ENCODE measurements at regions not wholly inside any gene's neighbourhood (a gene's known extent, or its start where the extent isn't known, plus 50 kb on each side); places are given as distances from the start of the nearest gene placed in this dataset.

DNA sequence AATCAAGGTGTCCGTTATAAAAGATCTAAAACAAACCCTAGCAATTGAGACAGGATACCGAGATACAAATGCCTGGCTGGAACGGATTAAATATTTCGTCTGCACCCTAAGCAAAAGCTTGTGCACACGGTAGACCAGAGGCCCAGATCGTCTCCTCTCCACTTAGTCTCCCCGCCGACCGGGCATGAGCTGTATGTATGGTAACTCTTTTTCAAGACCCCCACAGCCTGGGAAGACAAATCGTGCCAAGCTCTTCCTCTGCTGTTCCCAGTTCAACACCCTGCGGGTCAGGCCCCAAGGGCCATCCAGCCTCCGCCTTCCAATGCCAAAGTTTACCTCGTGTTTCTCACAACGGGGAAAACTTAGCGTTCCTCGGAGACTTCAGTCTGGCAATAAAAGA, 285.7 kb upstream of the GALNT17 start:
- no peak for DNase-seq
- Mint-ChIP-seq H3K4me1 (no peaks in the 10 kb centered on the region), H3K9me3 (peaks cover 27% of the 10 kb centered on the region), H3K36me3 (ENCODE audit: low read depth) (no peaks in the 10 kb centered on the region), H3K27ac (no peak overlapping the region), H3K4me3 (no peak overlapping the region), H3K27me3 (no peaks in the 10 kb centered on the region)
- intact Hi-C loops (cut with micrococcal nuclease): no loop called here

DNA sequence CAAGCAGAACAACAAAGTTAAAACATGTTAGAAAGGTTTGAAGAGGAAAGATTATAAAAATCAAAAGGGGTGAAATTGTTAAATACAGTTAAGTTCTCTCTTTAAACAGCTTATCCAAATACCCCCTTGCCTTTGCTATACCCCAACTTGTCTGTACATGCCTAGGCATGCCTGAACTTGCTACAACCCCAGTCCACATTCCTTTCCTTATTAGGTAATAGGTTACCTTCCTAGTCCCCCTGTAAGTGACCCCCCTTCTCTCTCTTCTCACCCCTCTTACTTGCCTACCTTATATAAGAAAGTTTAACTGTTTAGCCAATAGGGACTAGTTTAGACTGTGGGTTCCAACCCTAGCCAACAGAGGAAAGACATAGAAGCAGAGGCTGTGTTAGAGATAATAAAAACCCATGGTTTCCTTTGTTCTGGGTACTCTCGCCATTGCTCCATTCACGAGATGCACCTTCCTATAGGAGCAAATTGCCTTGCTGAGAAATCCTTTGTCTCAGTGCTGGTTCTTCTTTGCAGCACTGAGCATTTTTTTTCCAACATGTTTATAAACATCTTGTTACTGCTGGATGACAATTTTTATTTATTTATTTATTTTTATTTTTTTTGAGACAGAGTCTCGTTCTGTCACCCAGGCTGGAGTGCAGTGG, 282.2 kb upstream of the GALNT17 start:
- no peaks in the 10 kb centered on the region for H3K36me3 Mint-ChIP-seq (ENCODE audit: low read depth)
- no peaks in the 10 kb centered on the region for H3K4me1 Mint-ChIP-seq
- H3K4me3 Mint-ChIP-seq: no peak overlapping the region
- DNase-seq: no peak
- H3K27ac Mint-ChIP-seq: no peak overlapping the region
- peaks cover 16% of the 10 kb centered on the region for H3K9me3 Mint-ChIP-seq
- intact Hi-C loops (cut with micrococcal nuclease): no loop called here
- no peaks in the 10 kb centered on the region for H3K27me3 Mint-ChIP-seq

DNA sequence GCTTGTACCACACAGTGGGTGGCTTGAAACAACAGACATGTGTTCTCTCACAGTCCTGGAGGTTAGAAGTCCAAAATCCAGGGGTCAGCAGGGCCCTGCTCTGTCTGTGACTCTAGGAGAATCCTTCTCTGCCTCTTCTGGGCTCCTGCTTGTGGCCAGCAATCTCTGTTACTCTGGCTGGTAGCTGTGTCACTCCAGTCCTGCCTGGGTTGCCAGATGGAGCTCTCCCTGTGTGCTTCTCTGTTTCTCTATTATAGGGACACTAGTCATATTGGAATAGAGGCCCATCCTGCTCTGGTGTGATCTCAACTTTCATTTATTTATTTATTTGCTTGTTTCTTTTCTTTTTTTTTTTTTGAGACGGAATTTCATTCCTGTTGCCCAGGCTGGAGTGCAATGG, 276.6 kb upstream of the GALNT17 start:
- intact Hi-C loops (cut with micrococcal nuclease): no loop called here
- DNase-seq: no peak
- Mint-ChIP-seq H3K4me3 (no peak overlapping the region), H3K27me3 (no peaks in the 10 kb centered on the region), H3K27ac (no peak overlapping the region), H3K9me3 (peaks cover 2% of the 10 kb centered on the region), H3K4me1 (no peaks in the 10 kb centered on the region), H3K36me3 (ENCODE audit: low read depth) (no peaks in the 10 kb centered on the region)

DNA sequence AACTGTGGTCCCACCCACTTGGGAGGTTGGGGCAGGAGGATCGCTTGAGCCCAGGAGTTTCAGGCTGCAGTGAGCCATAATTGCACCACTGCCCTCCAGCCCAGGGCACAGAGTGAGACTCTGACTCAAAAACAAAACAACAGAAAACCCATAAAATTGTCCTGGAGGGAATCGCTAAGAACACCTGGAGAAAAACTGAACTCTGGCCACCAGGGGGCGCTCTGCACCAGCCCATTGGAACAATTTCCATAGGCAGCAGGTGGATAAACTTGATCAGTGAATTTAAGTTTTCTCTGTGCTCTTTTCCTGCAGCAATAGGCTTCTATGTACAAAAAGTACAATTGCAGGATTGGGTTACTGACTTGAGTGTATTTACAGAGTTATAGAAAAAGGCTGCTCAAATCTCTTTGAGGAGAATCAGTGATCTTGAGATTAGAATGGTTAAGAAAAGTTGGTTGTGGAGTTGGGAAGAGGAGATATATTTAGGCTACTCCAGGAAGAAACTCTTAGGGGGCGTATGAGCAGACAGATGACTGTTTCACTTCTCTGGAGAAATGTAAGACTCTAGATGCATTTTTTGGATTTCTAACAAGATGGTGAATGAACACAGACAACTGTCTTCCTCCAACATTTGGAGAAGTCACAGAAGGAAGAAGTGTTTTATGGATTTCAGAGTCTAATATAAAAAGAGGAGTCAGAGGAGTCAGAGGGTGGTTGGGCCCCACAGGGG, 274.9 kb upstream of the GALNT17 start:
- intact Hi-C loops (cut with micrococcal nuclease): loop anchor here (2.0 kb wide), 1 partner anchor 876 kb away; no protein-coding TSS in a partner anchor
- DNase-seq: peak; percentile 84
- Mint-ChIP-seq H3K36me3 (ENCODE audit: low read depth) (no peaks in the 10 kb centered on the region), H3K27ac (no peak overlapping the region), H3K4me3 (no peak overlapping the region), H3K4me1 (no peaks in the 10 kb centered on the region), H3K27me3 (no peaks in the 10 kb centered on the region), H3K9me3 (peaks cover 2% of the 10 kb centered on the region)

DNA sequence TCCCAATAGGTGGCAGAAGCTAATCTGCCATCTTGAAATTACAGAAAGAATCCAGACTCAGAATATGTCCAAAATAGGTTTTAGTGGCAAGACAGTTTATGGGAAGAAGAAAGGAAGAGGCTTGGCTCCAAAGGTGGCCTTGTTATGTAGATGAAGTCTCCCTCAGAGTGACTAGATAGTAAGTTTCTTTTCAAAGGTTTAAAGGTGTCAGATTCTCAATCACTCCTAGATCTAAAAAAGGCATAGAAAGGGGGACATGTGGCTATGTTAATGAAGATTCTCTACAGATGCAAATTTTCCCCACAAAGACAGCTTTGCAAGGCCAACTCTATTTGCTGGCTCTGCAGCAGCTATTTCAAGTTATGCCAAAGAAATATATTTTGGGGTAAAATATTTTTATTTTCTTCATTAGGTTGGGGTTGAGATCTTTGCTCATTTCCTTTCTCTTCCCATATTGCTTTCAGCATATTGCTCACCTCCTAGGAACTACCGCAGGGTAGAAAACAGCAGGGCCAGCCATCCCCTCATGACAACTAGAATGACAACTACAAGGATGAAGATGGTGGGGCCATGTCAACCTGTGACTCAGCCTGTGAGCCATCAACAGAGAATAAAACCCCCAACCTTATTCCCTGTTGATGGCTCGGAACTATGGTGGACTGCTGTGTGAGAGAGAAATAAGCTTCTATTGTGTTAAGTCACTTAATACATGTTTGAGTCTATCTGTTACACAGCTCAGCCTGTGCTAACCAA, 274.0 kb upstream of the GALNT17 start:
- no peaks in the 10 kb centered on the region for H3K36me3 Mint-ChIP-seq (ENCODE audit: low read depth)
- no peak overlapping the region for H3K4me3 Mint-ChIP-seq
- no peak overlapping the region for H3K27ac Mint-ChIP-seq
- no peaks in the 10 kb centered on the region for H3K27me3 Mint-ChIP-seq
- no peak for DNase-seq
- intact Hi-C loops (cut with micrococcal nuclease): loop anchor here (2.0 kb wide), 1 partner anchor 875 kb away; no protein-coding TSS in a partner anchor
- H3K9me3 Mint-ChIP-seq: peaks cover 2% of the 10 kb centered on the region
- H3K4me1 Mint-ChIP-seq: no peaks in the 10 kb centered on the region

DNA sequence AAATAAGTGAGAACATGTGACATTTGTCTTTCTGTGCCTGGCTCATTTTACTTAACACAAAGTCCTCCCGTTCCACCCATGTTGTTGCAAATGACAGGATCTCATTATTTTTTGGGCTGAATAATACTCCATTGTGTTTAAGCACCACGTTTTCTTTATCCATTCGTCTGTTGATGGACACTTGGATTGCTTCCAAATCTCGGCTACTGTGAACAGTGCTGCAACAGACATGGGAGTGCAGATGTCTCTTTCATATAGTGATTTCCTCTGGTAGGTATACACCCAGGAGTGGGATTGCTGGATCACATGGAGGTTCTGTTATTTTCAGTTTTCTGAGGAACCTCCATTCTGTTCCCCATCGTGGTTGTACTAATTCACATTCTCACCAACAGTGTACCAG, 264.4 kb upstream of the GALNT17 start:
- no peak for DNase-seq
- Mint-ChIP-seq H3K27me3 (no peaks in the 10 kb centered on the region), H3K4me1 (no peaks in the 10 kb centered on the region), H3K27ac (no peak overlapping the region), H3K4me3 (no peak overlapping the region), H3K9me3 (peaks cover 4% of the 10 kb centered on the region), H3K36me3 (ENCODE audit: low read depth) (no peaks in the 10 kb centered on the region)
- intact Hi-C loops (cut with micrococcal nuclease): no loop called here

DNA sequence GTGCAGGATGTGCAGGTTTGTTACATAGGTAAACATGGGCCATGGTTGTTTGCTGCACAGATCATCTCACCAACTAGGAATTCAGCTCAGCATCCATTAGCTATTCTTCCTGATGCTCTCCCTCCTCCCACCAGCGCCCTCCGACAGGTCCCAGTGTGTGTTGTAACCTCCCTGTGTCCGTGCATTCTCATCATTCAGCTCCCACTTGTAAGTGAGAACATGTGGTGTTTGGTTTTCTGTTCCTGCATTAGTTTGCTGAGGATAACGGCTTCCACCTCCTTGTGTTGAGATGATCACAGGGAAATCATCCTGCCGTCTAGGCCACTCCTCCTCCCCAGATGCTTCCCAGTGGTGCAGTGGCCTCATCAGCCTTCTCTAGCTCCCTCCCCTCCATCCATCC, 261.6 kb upstream of the GALNT17 start:
- H3K4me3 Mint-ChIP-seq: no peak overlapping the region
- no peaks in the 10 kb centered on the region for H3K27me3 Mint-ChIP-seq
- no peaks in the 10 kb centered on the region for H3K4me1 Mint-ChIP-seq
- no peak for DNase-seq
- peaks cover 11% of the 10 kb centered on the region for H3K9me3 Mint-ChIP-seq
- no peaks in the 10 kb centered on the region for H3K36me3 Mint-ChIP-seq (ENCODE audit: low read depth)
- H3K27ac Mint-ChIP-seq: no peak overlapping the region
- intact Hi-C loops (cut with micrococcal nuclease): no loop called here

DNA sequence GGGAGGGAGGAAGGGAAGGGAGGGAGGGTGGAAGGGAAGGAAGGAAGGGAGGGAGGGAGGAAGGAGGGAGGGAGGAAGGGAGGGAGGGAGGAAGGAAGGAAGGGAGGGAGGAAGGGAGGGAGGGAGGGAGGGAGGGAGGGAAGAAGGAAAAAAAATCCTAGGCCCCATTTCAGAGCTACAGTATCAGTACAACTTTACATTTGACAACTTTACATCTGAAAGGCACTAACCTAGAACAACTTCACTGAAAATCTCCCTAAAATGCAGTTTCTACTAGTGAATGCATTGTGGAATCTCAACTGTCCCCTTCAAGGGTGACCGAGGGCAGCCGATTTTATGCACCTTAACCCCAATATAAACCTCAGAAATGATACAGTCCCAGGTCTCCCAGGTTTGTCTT, 259.8 kb upstream of the GALNT17 start:
- Mint-ChIP-seq H3K4me3 (no peak overlapping the region), H3K9me3 (peaks cover 13% of the 10 kb centered on the region), H3K27ac (no peak overlapping the region), H3K36me3 (ENCODE audit: low read depth) (no peaks in the 10 kb centered on the region), H3K27me3 (no peaks in the 10 kb centered on the region), H3K4me1 (no peaks in the 10 kb centered on the region)
- intact Hi-C loops (cut with micrococcal nuclease): no loop called here
- no peak for DNase-seq

DNA sequence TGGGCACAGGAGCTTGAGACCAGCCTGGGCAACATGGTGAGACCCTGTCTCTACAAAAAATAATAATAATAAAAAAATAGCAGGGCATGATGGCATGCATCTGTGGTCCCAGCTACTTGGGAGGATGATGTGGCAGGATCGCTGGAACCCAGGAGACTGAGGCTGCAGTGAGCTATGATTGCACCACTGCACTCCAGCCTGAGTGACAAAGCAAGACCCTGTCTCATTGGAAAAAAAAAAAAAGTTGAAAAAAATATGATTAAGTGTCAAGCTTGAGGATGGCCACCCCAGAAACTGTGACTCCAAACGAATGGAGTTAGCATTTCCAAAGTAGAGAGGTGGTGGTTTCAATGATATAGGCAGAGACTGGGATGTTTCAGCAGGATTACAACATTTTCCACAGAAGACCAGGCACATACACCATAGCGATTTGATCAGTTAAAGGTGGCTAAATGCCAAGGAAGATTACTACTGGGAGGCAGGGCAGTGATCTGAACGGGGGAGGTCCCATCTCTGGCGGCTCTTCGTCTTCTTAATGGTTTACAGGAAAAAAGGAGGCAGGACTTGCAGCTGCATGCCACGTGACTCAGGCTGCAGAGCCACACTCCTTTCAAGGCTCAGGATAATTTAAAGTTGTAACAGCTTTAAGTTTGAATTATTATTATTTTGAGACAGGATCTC, 250.6 kb upstream of the GALNT17 start:
- Mint-ChIP-seq H3K36me3 (ENCODE audit: low read depth) (no peaks in the 10 kb centered on the region), H3K27me3 (no peaks in the 10 kb centered on the region), H3K4me3 (no peak overlapping the region), H3K4me1 (no peaks in the 10 kb centered on the region), H3K9me3 (peaks cover 19% of the 10 kb centered on the region), H3K27ac (no peak overlapping the region)
- intact Hi-C loops (cut with micrococcal nuclease): no loop called here
- DNase-seq: no peak

DNA sequence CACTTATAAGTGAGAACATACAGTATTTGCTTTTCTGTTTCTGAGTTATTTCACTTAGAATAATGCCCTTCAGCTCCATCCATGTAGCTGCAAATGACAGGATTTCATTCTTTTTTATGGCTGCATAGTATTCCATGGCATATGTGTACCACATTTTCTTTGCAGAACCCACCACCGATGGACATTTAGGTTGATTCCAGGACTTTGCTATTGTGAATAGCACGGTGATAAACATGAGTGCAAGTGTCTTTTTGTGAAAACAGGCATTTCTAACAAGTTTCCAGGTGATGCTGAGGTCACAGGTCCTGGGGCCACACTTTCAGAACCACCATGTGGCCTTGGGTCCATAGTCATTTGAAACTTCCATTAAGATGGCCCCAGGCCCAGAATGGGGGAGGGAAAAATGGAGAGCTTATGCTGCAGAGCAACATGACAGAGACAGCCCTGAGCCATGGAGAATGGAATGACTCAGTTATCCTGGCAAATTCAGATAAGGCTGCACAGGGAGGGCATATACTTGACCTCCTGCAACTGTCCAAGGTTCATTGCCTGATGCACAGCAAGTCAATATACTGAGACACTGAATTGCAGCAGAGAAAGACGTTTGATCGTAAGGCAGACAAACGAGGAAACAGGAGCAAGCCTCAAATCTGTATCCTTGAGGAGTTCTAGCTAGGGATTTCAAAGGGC, 248.0 kb upstream of the GALNT17 start:
- Mint-ChIP-seq H3K36me3 (ENCODE audit: low read depth) (no peaks in the 10 kb centered on the region), H3K4me3 (no peak overlapping the region), H3K4me1 (no peaks in the 10 kb centered on the region), H3K9me3 (peaks cover 15% of the 10 kb centered on the region), H3K27ac (no peak overlapping the region), H3K27me3 (no peaks in the 10 kb centered on the region)
- intact Hi-C loops (cut with micrococcal nuclease): no loop called here
- DNase-seq: no peak

DNA sequence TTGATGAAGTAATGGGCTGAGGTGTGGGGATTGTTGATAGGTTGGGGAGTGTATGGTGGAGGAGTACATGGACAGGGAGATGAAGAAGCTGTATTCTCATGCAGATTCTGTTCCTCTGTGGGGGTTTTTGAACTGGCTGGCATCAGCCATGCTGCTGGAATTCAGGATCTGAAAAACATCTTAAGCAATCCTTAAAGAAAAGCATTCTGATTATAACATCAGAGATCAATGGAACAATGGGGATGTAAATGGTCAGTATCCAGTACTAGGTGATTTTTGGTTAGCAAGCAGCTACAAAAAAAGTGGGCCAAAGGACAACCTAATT, 247.5 kb upstream of the GALNT17 start:
- no peak for DNase-seq
- Mint-ChIP-seq H3K9me3 (peaks cover 13% of the 10 kb centered on the region), H3K4me3 (no peak overlapping the region), H3K27ac (no peak overlapping the region), H3K4me1 (no peaks in the 10 kb centered on the region), H3K27me3 (no peaks in the 10 kb centered on the region), H3K36me3 (ENCODE audit: low read depth) (no peaks in the 10 kb centered on the region)
- intact Hi-C loops (cut with micrococcal nuclease): no loop called here

DNA sequence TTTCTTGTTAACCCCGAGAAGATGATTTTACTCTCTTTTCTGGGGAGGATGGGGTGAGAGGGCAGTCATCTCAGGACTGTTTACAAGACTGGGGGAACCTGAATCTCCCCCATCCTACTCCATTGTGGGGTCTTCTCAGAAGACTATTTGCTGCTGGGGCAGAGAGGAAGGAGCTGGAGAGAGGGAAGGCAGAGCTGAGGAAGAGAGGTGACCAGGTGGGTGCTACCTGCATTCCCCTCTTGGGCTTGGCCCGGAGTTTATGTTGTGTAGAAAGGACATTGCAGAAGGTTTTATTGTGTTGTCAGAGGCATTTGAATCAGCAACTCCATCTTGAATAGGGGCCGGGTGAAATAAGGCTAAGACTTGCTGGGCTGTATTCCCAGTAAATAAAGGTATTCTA, 247.1 kb upstream of the GALNT17 start:
- no peak overlapping the region for H3K4me3 Mint-ChIP-seq
- H3K27me3 Mint-ChIP-seq: no peaks in the 10 kb centered on the region
- intact Hi-C loops (cut with micrococcal nuclease): no loop called here
- DNase-seq: no peak
- H3K36me3 Mint-ChIP-seq (ENCODE audit: low read depth): no peaks in the 10 kb centered on the region
- H3K9me3 Mint-ChIP-seq: peaks cover 15% of the 10 kb centered on the region
- H3K27ac Mint-ChIP-seq: no peak overlapping the region
- no peaks in the 10 kb centered on the region for H3K4me1 Mint-ChIP-seq

DNA sequence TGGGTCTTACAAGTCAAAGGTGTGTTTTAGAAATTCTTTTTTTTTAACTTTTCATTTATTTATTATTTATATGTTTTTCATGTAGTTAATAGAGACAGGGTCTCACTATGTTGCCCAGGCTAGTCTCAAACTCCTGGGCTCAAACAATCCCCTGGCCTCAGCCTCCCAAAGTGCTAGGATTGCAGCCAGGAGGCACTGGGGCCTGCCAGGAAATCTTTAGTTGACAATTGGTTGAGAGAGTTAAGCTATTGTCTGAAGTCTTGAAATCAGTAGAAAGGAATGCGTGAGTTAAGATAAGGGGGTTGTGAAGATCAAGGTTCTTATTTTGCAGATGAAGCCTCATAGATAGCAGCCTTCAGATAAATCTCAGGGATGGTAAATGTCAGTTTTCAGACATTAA, 245.4 kb upstream of the GALNT17 start:
- intact Hi-C loops (cut with micrococcal nuclease): no loop called here
- Mint-ChIP-seq H3K9me3 (peaks cover 15% of the 10 kb centered on the region), H3K27me3 (no peaks in the 10 kb centered on the region), H3K4me3 (no peak overlapping the region), H3K27ac (no peak overlapping the region), H3K36me3 (ENCODE audit: low read depth) (no peaks in the 10 kb centered on the region), H3K4me1 (no peaks in the 10 kb centered on the region)
- no peak for DNase-seq
